ENCODE measurements at regions not wholly inside any gene's neighbourhood (a gene's known extent, or its start where the extent isn't known, plus 50 kb on each side); places are given as distances from the start of the nearest gene placed in this dataset.

DNA sequence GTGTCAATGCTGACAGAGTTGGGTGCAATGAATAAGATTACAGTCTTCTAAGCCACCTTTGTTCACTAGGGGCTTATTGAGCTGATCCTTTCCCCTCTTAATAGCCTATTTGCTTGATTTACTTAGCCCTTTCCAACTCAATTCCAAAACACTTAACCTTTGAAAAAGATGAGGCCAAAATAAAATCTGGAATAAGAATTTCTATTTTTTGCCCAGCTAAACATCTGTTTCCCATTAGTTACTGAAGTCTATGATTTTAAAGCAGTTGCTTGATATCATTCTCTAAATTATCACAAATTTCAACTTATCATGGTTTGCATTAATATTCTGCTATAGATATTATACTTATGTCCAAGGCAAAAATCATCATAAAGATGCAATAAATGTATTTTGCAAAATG lies 1272.0 kb upstream of the ACO1 start:
- Histone ChIP-seq H3K4me3 (ENCODE audit: low read length) (no peak overlapping the region), H3K27me3 (ENCODE audit: control insufficient read depth, insufficient read depth, low read length) (peaks cover 3% of the 10 kb centered on the region), H3K27ac (ENCODE audit: low read length) (no peak overlapping the region), H3K36me3 (ENCODE audit: control insufficient read depth, insufficient read depth, low read length) (no peaks in the 10 kb centered on the region), H3K9me3 (ENCODE audit: control insufficient read depth, insufficient read depth, low read length) (no peaks in the 10 kb centered on the region), H3K4me1 (ENCODE audit: control insufficient read depth, insufficient read depth, low read length) (no peaks in the 10 kb centered on the region)
- intact Hi-C loops (cut with micrococcal nuclease) = no loop called here
- H3K9me3 Mint-ChIP-seq = peaks cover 5 to 10% of the 10 kb centered on the region in 2 donors
- no peaks in the 10 kb centered on the region for H3K4me1 Mint-ChIP-seq
- no peaks in the 10 kb centered on the region for H3K27me3 Mint-ChIP-seq (ENCODE audit: low read depth in 2 of 2)
- no peak overlapping the region for H3K4me3 Mint-ChIP-seq
- ATAC-seq = no peak
- no peak for TF ChIP-seq CTCF (IDR thresholded peaks at IDR 0.05)
- no peak for DNase-seq
- no peak overlapping the region for H3K27ac Mint-ChIP-seq
- no peaks in the 10 kb centered on the region for H3K36me3 Mint-ChIP-seq

- H3K9me3 ChIP-seq (ENCODE audit: control insufficient read depth, insufficient read depth, low read length) = no peaks in the 10 kb centered on the region
- 90% methylated on average over 1 of the region's 1 CpG for whole genome bisulfite sequencing (ENCODE audit: insufficient coverage)
- H3K36me3 Mint-ChIP-seq = no peaks in the 10 kb centered on the region
- H3K4me1 Mint-ChIP-seq = no peaks in the 10 kb centered on the region
- DNase-seq (no peak), ATAC-seq (no peak)
- no peaks in the 10 kb centered on the region for H3K27me3 Mint-ChIP-seq (ENCODE audit: low read depth in 2 of 2)
- H3K36me3 ChIP-seq (ENCODE audit: control insufficient read depth, insufficient read depth, low read length) = no peaks in the 10 kb centered on the region
- H3K27me3 ChIP-seq (ENCODE audit: control insufficient read depth, insufficient read depth, low read length) = peaks cover under 1% of the 10 kb centered on the region
- no peak overlapping the region for H3K27ac Mint-ChIP-seq
- peaks cover 5 to 8% of the 10 kb centered on the region in 2 donors for H3K9me3 Mint-ChIP-seq
- no peaks in the 10 kb centered on the region for H3K4me1 ChIP-seq (ENCODE audit: control insufficient read depth, insufficient read depth, low read length)
- H3K27ac ChIP-seq (ENCODE audit: low read length) = no peak overlapping the region
- intact Hi-C loops (cut with micrococcal nuclease) = no loop called here
- TF ChIP-seq CTCF (IDR thresholded peaks at IDR 0.05) = no peak
- no peak overlapping the region for H3K4me3 Mint-ChIP-seq
- no peak overlapping the region for H3K4me3 ChIP-seq (ENCODE audit: low read length)
Observed at GRCh38 chr9:31114346-31114745, 1270.1 kb upstream of the ACO1 start.

- ATAC-seq (no peak), DNase-seq (peak in 1 of 2 donors; percentile 73)
- Mint-ChIP-seq H3K27me3 (ENCODE audit: low read depth in 2 of 2) (no peaks in the 10 kb centered on the region), H3K36me3 (no peaks in the 10 kb centered on the region), H3K9me3 (peaks cover 4 to 10% of the 10 kb centered on the region in 2 donors), H3K4me3 (no peak overlapping the region), H3K27ac (no peak overlapping the region), H3K4me1 (no peaks in the 10 kb centered on the region)
- intact Hi-C loops (cut with micrococcal nuclease) = no loop called here
- TF ChIP-seq CTCF (IDR thresholded peaks at IDR 0.05) = no peak
- no peaks in the 10 kb centered on the region for H3K36me3 ChIP-seq (ENCODE audit: control insufficient read depth, insufficient read depth, low read length)
- H3K4me3 ChIP-seq (ENCODE audit: low read length) = no peak overlapping the region
- no peak overlapping the region for H3K27ac ChIP-seq (ENCODE audit: low read length)
- 53% methylated on average over 5 of the region's 5 CpGs for WGBS (ENCODE audit: insufficient coverage)
- H3K9me3 ChIP-seq (ENCODE audit: control insufficient read depth, insufficient read depth, low read length) = peaks cover 3% of the 10 kb centered on the region
- H3K27me3 ChIP-seq (ENCODE audit: control insufficient read depth, insufficient read depth, low read length) = no peaks in the 10 kb centered on the region
- no peaks in the 10 kb centered on the region for H3K4me1 ChIP-seq (ENCODE audit: control insufficient read depth, insufficient read depth, low read length)
Observed at GRCh38 chr9:31119890-31120454, 1264.5 kb upstream of the ACO1 start.

DNA sequence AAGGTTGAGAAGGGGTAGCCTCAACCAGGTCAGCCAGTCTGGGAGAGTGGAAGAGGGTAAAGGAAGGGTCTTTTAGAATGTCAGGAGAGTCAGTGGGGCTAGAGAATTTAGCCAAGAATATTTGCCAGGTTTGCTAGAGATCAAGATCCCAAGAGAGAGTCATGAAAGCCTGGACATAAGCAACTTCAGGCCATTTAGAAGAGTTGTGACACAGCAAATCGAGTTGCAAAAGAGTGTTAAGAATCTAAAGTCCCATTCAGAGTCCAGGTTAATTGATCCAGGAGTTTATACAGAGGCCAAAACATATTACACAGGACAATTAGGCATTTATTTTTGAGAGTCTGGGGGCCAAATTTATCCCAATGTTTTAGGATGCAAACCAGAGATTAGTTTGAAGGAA lies 1260.1 kb upstream of the ACO1 start:
- Histone ChIP-seq H3K4me3 (ENCODE audit: low read length) (no peak overlapping the region), H3K4me1 (ENCODE audit: control insufficient read depth, insufficient read depth, low read length) (no peaks in the 10 kb centered on the region), H3K27me3 (ENCODE audit: control insufficient read depth, insufficient read depth, low read length) (no peaks in the 10 kb centered on the region), H3K36me3 (ENCODE audit: control insufficient read depth, insufficient read depth, low read length) (no peaks in the 10 kb centered on the region), H3K27ac (ENCODE audit: low read length) (no peak overlapping the region), H3K9me3 (ENCODE audit: control insufficient read depth, insufficient read depth, low read length) (peaks cover 3% of the 10 kb centered on the region)
- H3K4me1 Mint-ChIP-seq = no peaks in the 10 kb centered on the region
- WGBS (ENCODE audit: insufficient coverage) = 58% methylated on average over 1 of the region's 1 CpG
- no peaks in the 10 kb centered on the region for H3K27me3 Mint-ChIP-seq (ENCODE audit: low read depth in 2 of 2)
- H3K36me3 Mint-ChIP-seq = no peaks in the 10 kb centered on the region
- no peak for DNase-seq
- ATAC-seq = no peak
- peaks cover 3 to 11% of the 10 kb centered on the region in 2 donors for H3K9me3 Mint-ChIP-seq
- intact Hi-C loops (cut with micrococcal nuclease) = no loop called here
- H3K4me3 Mint-ChIP-seq = no peak overlapping the region
- no peak overlapping the region for H3K27ac Mint-ChIP-seq
- no peak for TF ChIP-seq CTCF (IDR thresholded peaks at IDR 0.05)
